ENCODE measurements at regions not wholly inside any gene's neighbourhood (a gene's known extent, or its start where the extent isn't known, plus 50 kb on each side); places are given as distances from the start of the nearest gene placed in this dataset.

GRCh38 chr3:117480525-117480924, 770.9 kb downstream of the TUSC7 start:
- Histone ChIP-seq H3K27me3 (ENCODE audit: control insufficient read depth in 2 of 2, insufficient read depth in 2 of 2, low read length in 2 of 2) (no peaks in the 10 kb centered on the region), H3K9me3 (ENCODE audit: control insufficient read depth in 2 of 3, low read length in 3 of 3) (no peaks in the 10 kb centered on the region), H3K4me3 (ENCODE audit: low read length) (no peak overlapping the region), H3K36me3 (ENCODE audit: control insufficient read depth in 2 of 3, insufficient read depth in 3 of 3, low read length in 3 of 3) (no peaks in the 10 kb centered on the region), H3K27ac (ENCODE audit: low read depth, low read length) (no peak overlapping the region), H3K4me1 (ENCODE audit: control insufficient read depth in 2 of 2, insufficient read depth in 2 of 2, low read length in 2 of 2) (no peaks in the 10 kb centered on the region)
- Mint-ChIP-seq H3K27ac (no peak overlapping the region), H3K4me1 (no peaks in the 10 kb centered on the region), H3K36me3 (no peaks in the 10 kb centered on the region), H3K9me3 (peaks cover 0 to 11% (median 2%) of the 10 kb centered on the region in 11 donors), H3K27me3 (no peaks in the 10 kb centered on the region), H3K4me3 (no peak overlapping the region)
- CTCF ChIA-PET = no interaction called here
- POLR2A ChIA-PET = no interaction called here
- intact Hi-C loops (cut with micrococcal nuclease) = no loop called here
- no peak for ATAC-seq
- DNase-seq = no peak

- H3K27ac Mint-ChIP-seq = no peak overlapping the region
These were observed 771.4 kb downstream of the TUSC7 start for GRCh38 chr3:117480972-117481371.

DNA sequence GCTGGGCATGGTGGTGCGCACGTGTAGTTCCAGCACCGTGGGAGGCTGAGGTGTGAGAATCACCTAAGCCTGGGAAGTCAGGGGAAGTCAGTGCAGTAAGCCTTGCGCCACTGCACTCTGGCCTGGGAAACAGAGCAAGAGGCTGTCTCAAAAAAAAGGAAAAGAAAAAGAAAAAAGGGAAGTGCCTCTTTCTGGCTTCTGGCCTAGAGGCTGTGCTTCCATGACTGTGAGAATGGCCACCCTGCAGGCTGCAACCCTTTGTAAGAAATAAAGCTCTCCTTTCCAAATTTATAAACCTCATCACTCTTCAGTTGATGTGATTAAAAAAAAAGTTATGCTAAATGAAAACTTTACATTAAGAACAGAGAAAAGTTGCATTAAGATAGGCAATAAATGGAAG, 774.3 kb downstream of the TUSC7 start:
- H3K27me3 ChIP-seq (ENCODE audit: control insufficient read depth in 2 of 2, insufficient read depth in 2 of 2, low read length in 2 of 2) = no peaks in the 10 kb centered on the region
- Mint-ChIP-seq H3K4me3 (no peak overlapping the region), H3K9me3 (peaks cover 0 to 9% (median 4%) of the 10 kb centered on the region in 11 donors), H3K36me3 (no peaks in the 10 kb centered on the region), H3K4me1 (no peaks in the 10 kb centered on the region), H3K27ac (no peak overlapping the region), H3K27me3 (no peaks in the 10 kb centered on the region)
- no peaks in the 10 kb centered on the region for H3K9me3 ChIP-seq (ENCODE audit: control insufficient read depth in 2 of 3, low read length in 3 of 3)
- no peak overlapping the region for H3K4me3 ChIP-seq (ENCODE audit: low read length)
- DNase-seq (no peak), ATAC-seq (no peak)
- H3K4me1 ChIP-seq (ENCODE audit: control insufficient read depth in 2 of 2, insufficient read depth in 2 of 2, low read length in 2 of 2) = no peaks in the 10 kb centered on the region
- no peaks in the 10 kb centered on the region for H3K36me3 ChIP-seq (ENCODE audit: control insufficient read depth in 2 of 3, insufficient read depth in 3 of 3, low read length in 3 of 3)
- H3K27ac ChIP-seq (ENCODE audit: low read depth, low read length) = no peak overlapping the region
- intact Hi-C loops (cut with micrococcal nuclease) = no loop called here
- ChIA-PET POLR2A (no interaction called here), CTCF (no interaction called here)

More at GRCh38 chr3:117480972-117481371, 771.4 kb downstream of the TUSC7 start:
- Histone ChIP-seq H3K36me3 (ENCODE audit: control insufficient read depth in 2 of 3, insufficient read depth in 3 of 3, low read length in 3 of 3) (no peaks in the 10 kb centered on the region), H3K4me1 (ENCODE audit: control insufficient read depth in 2 of 2, insufficient read depth in 2 of 2, low read length in 2 of 2) (no peaks in the 10 kb centered on the region), H3K27ac (ENCODE audit: low read depth, low read length) (no peak overlapping the region), H3K9me3 (ENCODE audit: control insufficient read depth in 2 of 3, low read length in 3 of 3) (no peaks in the 10 kb centered on the region), H3K4me3 (ENCODE audit: low read length) (no peak overlapping the region), H3K27me3 (ENCODE audit: control insufficient read depth in 2 of 2, insufficient read depth in 2 of 2, low read length in 2 of 2) (no peaks in the 10 kb centered on the region)
- Mint-ChIP-seq H3K4me1 (no peaks in the 10 kb centered on the region), H3K36me3 (no peaks in the 10 kb centered on the region), H3K4me3 (no peak overlapping the region), H3K9me3 (peaks cover 0 to 8% (median 2%) of the 10 kb centered on the region in 11 donors), H3K27me3 (no peaks in the 10 kb centered on the region)
- DNase-seq (no peak), ATAC-seq (no peak)
- ChIA-PET POLR2A (no interaction called here), CTCF (no interaction called here)
- intact Hi-C loops (cut with micrococcal nuclease) = no loop called here

DNA sequence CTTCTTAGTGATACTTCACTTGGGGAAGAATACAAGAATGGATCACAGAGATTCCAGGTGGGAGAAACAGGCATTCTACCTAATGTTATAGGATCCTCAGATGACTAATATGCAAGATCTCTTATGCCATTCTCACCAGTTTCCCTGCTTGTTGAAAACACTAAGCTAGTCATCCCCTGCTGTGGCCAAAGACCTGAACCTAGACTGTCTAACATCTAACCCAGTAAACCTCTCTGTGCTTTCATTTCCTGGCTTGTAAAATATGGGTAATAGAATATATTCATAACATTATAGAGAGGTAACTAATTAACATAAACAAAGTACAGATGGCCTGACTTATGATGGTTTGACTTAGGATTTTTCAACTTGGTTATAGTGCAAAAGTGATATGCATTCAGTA, 776.3 kb downstream of the TUSC7 start:
- Mint-ChIP-seq H3K4me3 (no peak overlapping the region), H3K27me3 (no peaks in the 10 kb centered on the region), H3K9me3 (peaks cover 0 to 9% (median 2%) of the 10 kb centered on the region in 11 donors), H3K27ac (no peak overlapping the region), H3K36me3 (no peaks in the 10 kb centered on the region), H3K4me1 (no peaks in the 10 kb centered on the region)
- intact Hi-C loops (cut with micrococcal nuclease) = no loop called here
- no peaks in the 10 kb centered on the region for H3K4me1 ChIP-seq (ENCODE audit: control insufficient read depth in 2 of 2, insufficient read depth in 2 of 2, low read length in 2 of 2)
- H3K27me3 ChIP-seq (ENCODE audit: control insufficient read depth in 2 of 2, insufficient read depth in 2 of 2, low read length in 2 of 2) = no peaks in the 10 kb centered on the region
- no peak overlapping the region for H3K27ac ChIP-seq (ENCODE audit: low read depth, low read length)
- ChIA-PET CTCF (no interaction called here), POLR2A (no interaction called here)
- no peak for DNase-seq
- no peak for ATAC-seq
- H3K36me3 ChIP-seq (ENCODE audit: control insufficient read depth in 2 of 3, insufficient read depth in 3 of 3, low read length in 3 of 3) = no peaks in the 10 kb centered on the region
- H3K9me3 ChIP-seq (ENCODE audit: control insufficient read depth in 2 of 3, low read length in 3 of 3) = no peaks in the 10 kb centered on the region
- H3K4me3 ChIP-seq (ENCODE audit: low read length) = no peak overlapping the region

GRCh38 chr3:117486719-117487716, 777.4 kb downstream of the TUSC7 start:
- Histone ChIP-seq H3K9me3 (ENCODE audit: control insufficient read depth in 2 of 3, low read length in 3 of 3) (no peaks in the 10 kb centered on the region), H3K27ac (ENCODE audit: low read depth, low read length) (no peak overlapping the region), H3K4me3 (ENCODE audit: low read length) (no peak overlapping the region), H3K27me3 (ENCODE audit: control insufficient read depth in 2 of 2, insufficient read depth in 2 of 2, low read length in 2 of 2) (no peaks in the 10 kb centered on the region), H3K4me1 (ENCODE audit: control insufficient read depth in 2 of 2, insufficient read depth in 2 of 2, low read length in 2 of 2) (no peaks in the 10 kb centered on the region), H3K36me3 (ENCODE audit: control insufficient read depth in 2 of 3, insufficient read depth in 3 of 3, low read length in 3 of 3) (no peaks in the 10 kb centered on the region)
- Mint-ChIP-seq H3K9me3 (peaks cover 0 to 9% (median 0%) of the 10 kb centered on the region in 11 donors), H3K36me3 (no peaks in the 10 kb centered on the region), H3K27ac (no peak overlapping the region), H3K4me1 (no peaks in the 10 kb centered on the region), H3K4me3 (no peak overlapping the region), H3K27me3 (no peaks in the 10 kb centered on the region)
- ChIA-PET CTCF (interaction anchor here (0.7 kb wide), 1 partner anchor 273 kb away, joined by 3 read pairs; no protein-coding TSS in a partner anchor), POLR2A (no interaction called here)
- intact Hi-C loops (cut with micrococcal nuclease) = no loop called here
- DNase-seq = no peak
- no peak for ATAC-seq

- Mint-ChIP-seq H3K4me1 (no peaks in the 10 kb centered on the region), H3K27me3 (no peaks in the 10 kb centered on the region), H3K27ac (no peak overlapping the region), H3K9me3 (peaks cover 0 to 10% (median 3%) of the 10 kb centered on the region in 11 donors), H3K36me3 (no peaks in the 10 kb centered on the region), H3K4me3 (no peak overlapping the region)
- intact Hi-C loops (cut with micrococcal nuclease) = no loop called here
- Histone ChIP-seq H3K4me3 (ENCODE audit: low read length) (no peak overlapping the region), H3K9me3 (ENCODE audit: control insufficient read depth in 2 of 3, low read length in 3 of 3) (no peaks in the 10 kb centered on the region), H3K36me3 (ENCODE audit: control insufficient read depth in 2 of 3, insufficient read depth in 3 of 3, low read length in 3 of 3) (no peaks in the 10 kb centered on the region), H3K27me3 (ENCODE audit: control insufficient read depth in 2 of 2, insufficient read depth in 2 of 2, low read length in 2 of 2) (no peaks in the 10 kb centered on the region), H3K27ac (ENCODE audit: low read depth, low read length) (no peak overlapping the region), H3K4me1 (ENCODE audit: control insufficient read depth in 2 of 2, insufficient read depth in 2 of 2, low read length in 2 of 2) (no peaks in the 10 kb centered on the region)
- POLR2A ChIA-PET = no interaction called here
- DNase-seq (no peak), ATAC-seq (no peak)
- CTCF ChIA-PET = no interaction called here
These were observed 779.4 kb downstream of the TUSC7 start for GRCh38 chr3:117488983-117489382.

- Mint-ChIP-seq H3K4me1 (no peaks in the 10 kb centered on the region), H3K4me3 (no peak overlapping the region), H3K27ac (no peak overlapping the region), H3K27me3 (no peaks in the 10 kb centered on the region), H3K36me3 (no peaks in the 10 kb centered on the region), H3K9me3 (peaks cover 0 to 10% (median 3%) of the 10 kb centered on the region in 11 donors)
- H3K36me3 ChIP-seq (ENCODE audit: control insufficient read depth in 2 of 3, insufficient read depth in 3 of 3, low read length in 3 of 3) = no peaks in the 10 kb centered on the region
- H3K9me3 ChIP-seq (ENCODE audit: control insufficient read depth in 2 of 3, low read length in 3 of 3) = no peaks in the 10 kb centered on the region
- H3K4me1 ChIP-seq (ENCODE audit: control insufficient read depth in 2 of 2, insufficient read depth in 2 of 2, low read length in 2 of 2) = no peaks in the 10 kb centered on the region
- H3K27ac ChIP-seq (ENCODE audit: low read depth, low read length) = no peak overlapping the region
- ChIA-PET CTCF (no interaction called here), POLR2A (no interaction called here)
- no peak overlapping the region for H3K4me3 ChIP-seq (ENCODE audit: low read length)
- ATAC-seq = no peak
- intact Hi-C loops (cut with micrococcal nuclease) = no loop called here
- no peaks in the 10 kb centered on the region for H3K27me3 ChIP-seq (ENCODE audit: control insufficient read depth in 2 of 2, insufficient read depth in 2 of 2, low read length in 2 of 2)
- no peak for DNase-seq
These were observed 780.1 kb downstream of the TUSC7 start for GRCh38 chr3:117489663-117490079.

All from naive thymus-derived CD4-positive, alpha-beta T cell (primary cell).